K562 (cell line): ENCODE measurements at regions not wholly inside any gene's neighbourhood (a gene's known extent, or its start where the extent isn't known, plus 50 kb on each side); places are given as distances from the start of the nearest gene placed in this dataset.

Experiments used
- ATAC-seq: fragments of 200-7000 bp; cut with Tn5 transposase; 3 replicates; pipeline ENCODE4 v1.9.1; 2020; ENCODE audit warnings: moderate library complexity
- BruUV-seq: library from RNA; stranded (reverse); fragments of 400-500 nt; replicated peaks from 2 replicates; lab custom pipeline; 2021; lab: Mats Ljungman, UMichigan
- CTCF ChIA-PET: fragments of 300-600 bp; formaldehyde crosslinking; extraction: SDS; loops from one replicate; lab custom pipeline; 2021; ENCODE audit warnings: low intra/inter-chr PET ratio; lab: Yijun Ruan, JAX
- POLR2A ChIA-PET: fragments of 300-600, 350-650 bp; sonication (Branson Sonifier 250); formaldehyde crosslinking; extraction: SDS; loops from one replicate; lab custom pipeline; 2021; ENCODE audit warnings: antibody characterized with exemption, inconsistent platforms; lab: Yijun Ruan, JAX
- DNase-seq, 4 experiments: peaks; one replicate each; pipeline versions ENCODE4 v3.0.0 to v3.0.0-alpha.2; 2011 to 2018; ENCODE audit warnings: low spot score in 3 of 4, mixed read lengths in 3 of 4; ENCODE audit errors: extremely low read depth in 1 of 4
- FAIRE-seq: peaks from 2 replicates; lab custom pipeline; 2011; peaks lifted over from hg19 to GRCh38; lab: Jason Lieb, UNC
- H2AFZ ChIP-seq: 2 replicates; pipeline ENCODE4 v1.6.0; 2011; ENCODE audit warnings: low read depth, low read length, control low read depth, inconsistent platforms
- H3K27ac ChIP-seq: fragments of 200-600 bp; 3 replicates; pipeline ENCODE4 v1.8.0; 2011; ENCODE audit warnings: low read depth, mild to moderate bottlenecking, control low read depth, inconsistent platforms, low read length, moderate library complexity, mixed read lengths; ENCODE audit errors: extremely low read depth
- H3K27me3 ChIP-seq, 2 experiments: fragments of 300-600 bp in 1 of 2; 2 replicates in 1 of 2; 3 replicates in 1 of 2; pipeline versions ENCODE4 v1.6.0 to v1.8.0; 2011; ENCODE audit warnings: inconsistent platforms in 2 of 2, low read length in 2 of 2, mild to moderate bottlenecking in 1 of 2, mixed read lengths in 1 of 2, moderate library complexity in 1 of 2; ENCODE audit not compliant: control insufficient read depth in 2 of 2, insufficient read depth in 2 of 2
- H3K36me3 ChIP-seq: fragments of 300-600 bp; 3 replicates; pipeline ENCODE4 v1.8.0; 2011; ENCODE audit warnings: mild to moderate bottlenecking, low read length, inconsistent platforms; ENCODE audit not compliant: control insufficient read depth, insufficient read depth
- H3K4me1 ChIP-seq, 2 experiments: fragments of 200-600 bp in 1 of 2; replicated peaks in 1 of 2; 2 replicates in 1 of 2; 3 replicates in 1 of 2; pipeline versions ENCODE4 v1.5.1 to v1.8.0; 2011; ENCODE audit warnings: inconsistent platforms in 2 of 2, low read length in 2 of 2, mild to moderate bottlenecking in 1 of 2, mixed read lengths in 1 of 2, moderate library complexity in 1 of 2; ENCODE audit not compliant: control insufficient read depth in 2 of 2, insufficient read depth in 2 of 2
- H3K4me2 ChIP-seq: 2 replicates; pipeline ENCODE4 v1.6.1; 2011; ENCODE audit warnings: low read length, control low read depth, inconsistent platforms, mixed read lengths; ENCODE audit not compliant: insufficient read depth
- H3K4me3 ChIP-seq: fragments of 200-600 bp; sonication (generic), shearing (Covaris generic); 2 replicates; pipeline ENCODE4 v1.5.1; 2016; ENCODE audit warnings: control low read depth, inconsistent platforms
- H3K79me2 ChIP-seq: fragments of 200-600 bp; 3 replicates; pipeline ENCODE4 v1.8.0; 2011; ENCODE audit warnings: low read length, inconsistent platforms; ENCODE audit not compliant: control insufficient read depth, insufficient read depth
- H3K9ac ChIP-seq, 2 experiments: 2 replicates each; pipeline versions ENCODE4 v1.6.0 to v1.6.1; 2011; ENCODE audit warnings: low read depth in 2 of 2, low read length in 2 of 2, control low read depth in 1 of 2, inconsistent platforms in 1 of 2, mild to moderate bottlenecking in 1 of 2, mixed read lengths in 1 of 2; ENCODE audit not compliant: insufficient read depth in 1 of 2
- H3K9me1 ChIP-seq: one replicate; pipeline ENCODE4 v1.6.0; 2011; ENCODE audit warnings: inconsistent platforms, mild to moderate bottlenecking, low read length, moderate library complexity; ENCODE audit not compliant: control insufficient read depth, insufficient read depth
- H3K9me3 ChIP-seq: replicated peaks from 2 replicates; pipeline ENCODE4 v1.5.1; 2011; ENCODE audit warnings: low read depth, low read length, inconsistent platforms; ENCODE audit not compliant: control insufficient read depth, insufficient read depth
- H4K20me1 ChIP-seq: replicated peaks from 2 replicates; pipeline ENCODE4 v1.6.1; 2011; ENCODE audit warnings: low read length, inconsistent platforms, mixed read lengths; ENCODE audit not compliant: control insufficient read depth, insufficient read depth
- CCNT2 ChIP-seq: IDR thresholded peaks from 2 replicates; pipeline ENCODE4 v1.6.1; 2011; ENCODE audit warnings: borderline replicate concordance, low read depth, mild to moderate bottlenecking, moderate library complexity, mixed read lengths, low read length; ENCODE audit not compliant: insufficient read length; ENCODE audit errors: extremely low read depth
- JUN ChIP-seq, 2 experiments: sonication (generic) in 1 of 2; formaldehyde crosslinking in 1 of 2; IDR thresholded peaks; 2 replicates each; pipeline versions ENCODE4 v1.6.1 to v1.8.0; 2012 to 2022; ENCODE audit warnings: borderline replicate concordance in 2 of 2, mild to moderate bottlenecking in 2 of 2, improper control_type of control experiment in 1 of 2, low read depth in 1 of 2, low read length in 1 of 2, missing genetic modification reagents in 1 of 2
- NFIX ChIP-seq: fragments of 250-450 bp; sonication (Bioruptor Pico); IDR thresholded peaks from 2 replicates; pipeline ENCODE4 v1.4.0; 2020; ENCODE audit warnings: low read depth, mild to moderate bottlenecking, moderate library complexity
- PTTG1 ChIP-seq: fragments of 450-650 bp; IDR thresholded peaks from 2 replicates; pipeline ENCODE4 v1.6.1; 2016; ENCODE audit warnings: low read depth, mild to moderate bottlenecking, missing genetic modification characterization, missing compliant biosample characterization
- PYGO2 ChIP-seq: fragments of 450-650 bp; IDR thresholded peaks from 2 replicates; pipeline ENCODE4 v1.6.1; 2016; ENCODE audit warnings: mild to moderate bottlenecking, missing genetic modification characterization, moderate library complexity, missing compliant biosample characterization
- TCF3 ChIP-seq: sonication (generic); formaldehyde crosslinking; IDR thresholded peaks from 2 replicates; pipeline ENCODE4 v1.4.0; 2020; ENCODE audit warnings: mild to moderate bottlenecking, missing genetic modification reagents
- ZNF133 ChIP-seq: fragments of 250-450 bp; sonication (Bioruptor Pico); IDR thresholded peaks from 2 replicates; pipeline ENCODE4 v1.4.0; 2020; ENCODE audit warnings: mild to moderate bottlenecking
- ZNF146 ChIP-seq: IDR thresholded peaks from one replicate; pipeline ENCODE4 v1.6.1; 2018; ENCODE audit warnings: missing compliant biosample characterization; ENCODE audit not compliant: unreplicated experiment
- ZNF212 ChIP-seq: fragments of 450-650 bp; formaldehyde crosslinking; IDR thresholded peaks from 2 replicates; pipeline ENCODE4 v1.4.0; 2020; ENCODE audit warnings: mild to moderate bottlenecking
- ZNF586 ChIP-seq: fragments of 450-650 bp; formaldehyde crosslinking; conservative IDR thresholded peaks from 2 replicates; pipeline ENCODE4 v1.4.0; 2020; ENCODE audit warnings: mild to moderate bottlenecking, moderate library complexity
- WGBS: fragments of 100-300 bp; shearing (Covaris generic); methylation state at CpG from one replicate; pipeline ENCODE4 v1.1.6; 2016; ENCODE audit warnings: low coverage, mixed read lengths; ENCODE audit not compliant: insufficient coverage; ENCODE audit errors: missing lambda C conversion rate; 5-methylcytosine and 5-hydroxymethylcytosine counted together
- in situ Hi-C: fragments of 300-500 bp; cut with MboI; formaldehyde crosslinking; loops from 4 replicates; pipeline ENCODE4 v1.15.0; 2018; ENCODE audit warnings: inconsistent platforms, mixed read lengths
- intact Hi-C: fragments of 100-400 bp; cut with micrococcal nuclease; formaldehyde crosslinking; loops from 2 replicates; pipeline ENCODE4 v1.14.2; 2022
- TF ChIP-seq, protein P1 (sequence below), 2 experiments: IDR thresholded peaks; 2 replicates each; pipeline ENCODE4 v1.6.1; 2012; ENCODE audit warnings: improper control_type of control experiment in 2 of 2, low read depth in 2 of 2, low read length in 2 of 2, borderline replicate concordance in 1 of 2
- TF ChIP-seq, protein P2 (sequence below): fragments of 250-450 bp; sonication (Bioruptor Pico); IDR thresholded peaks from 2 replicates; pipeline ENCODE4 v1.5.0; 2021; ENCODE audit warnings: mild to moderate bottlenecking, moderate library complexity
- TF ChIP-seq, protein P3 (sequence below), 2 experiments: fragments of 450-650 bp in 1 of 2; IDR thresholded peaks; 2 replicates each; pipeline ENCODE4 v1.6.1; 2011 to 2017; ENCODE audit warnings: low read depth in 2 of 2, antibody characterized with exemption in 1 of 2, borderline replicate concordance in 1 of 2, low read length in 1 of 2, mild to moderate bottlenecking in 1 of 2, mixed read lengths in 1 of 2; ENCODE audit not compliant: control insufficient read depth in 1 of 2

DNA sequence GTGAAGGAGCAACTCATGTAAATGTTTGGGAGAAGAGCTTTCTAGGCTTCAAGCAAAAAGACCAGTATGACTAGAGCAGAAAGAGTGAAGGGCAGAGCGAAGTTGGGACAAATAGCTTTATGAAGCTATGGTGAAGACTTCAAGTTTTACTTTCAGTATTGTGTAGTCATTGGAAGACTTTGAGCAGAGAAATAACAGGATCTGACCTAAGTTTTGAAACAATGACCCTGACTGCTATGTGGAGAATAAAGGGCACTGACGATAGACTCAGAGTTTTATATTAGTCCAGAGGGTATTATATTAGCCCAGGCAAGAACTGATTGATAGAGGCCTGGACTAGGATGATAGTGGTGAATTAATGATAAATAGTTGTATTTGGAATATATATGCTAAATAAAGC, 187.3 kb downstream of the KTN1 start:
- ChIA-PET CTCF (no interaction called here), POLR2A (no interaction called here)
- no peak overlapping the region for H3K4me2 ChIP-seq
- H3K27me3 ChIP-seq = peaks cover 0 to 3% of the 10 kb centered on the region in 2 experiments; a peak in 2 of 5 replicates
- H2AFZ ChIP-seq = no peak overlapping the region
- 23% methylated on average over 2 of the region's 2 CpGs for WGBS
- H4K20me1 ChIP-seq = no peaks in the 10 kb centered on the region
- H3K27ac ChIP-seq = no peak overlapping the region
- DNase-seq (no peak), FAIRE-seq (no peak), ATAC-seq (no peak)
- no peaks in the 10 kb centered on the region for H3K9me3 ChIP-seq
- no peaks in the 10 kb centered on the region for H3K79me2 ChIP-seq
- H3K4me1 ChIP-seq = no peaks in the 10 kb centered on the region
- BruUV-seq = no TSS peak
- H3K4me3 ChIP-seq = no peak overlapping the region
- no peaks in the 10 kb centered on the region for H3K36me3 ChIP-seq
- in situ Hi-C loops (no loop called here), intact Hi-C loops (no loop called here)
- no peaks in the 10 kb centered on the region for H3K9me1 ChIP-seq
- no peak overlapping the region for H3K9ac ChIP-seq
- TF ChIP-seq, protein P1, sequence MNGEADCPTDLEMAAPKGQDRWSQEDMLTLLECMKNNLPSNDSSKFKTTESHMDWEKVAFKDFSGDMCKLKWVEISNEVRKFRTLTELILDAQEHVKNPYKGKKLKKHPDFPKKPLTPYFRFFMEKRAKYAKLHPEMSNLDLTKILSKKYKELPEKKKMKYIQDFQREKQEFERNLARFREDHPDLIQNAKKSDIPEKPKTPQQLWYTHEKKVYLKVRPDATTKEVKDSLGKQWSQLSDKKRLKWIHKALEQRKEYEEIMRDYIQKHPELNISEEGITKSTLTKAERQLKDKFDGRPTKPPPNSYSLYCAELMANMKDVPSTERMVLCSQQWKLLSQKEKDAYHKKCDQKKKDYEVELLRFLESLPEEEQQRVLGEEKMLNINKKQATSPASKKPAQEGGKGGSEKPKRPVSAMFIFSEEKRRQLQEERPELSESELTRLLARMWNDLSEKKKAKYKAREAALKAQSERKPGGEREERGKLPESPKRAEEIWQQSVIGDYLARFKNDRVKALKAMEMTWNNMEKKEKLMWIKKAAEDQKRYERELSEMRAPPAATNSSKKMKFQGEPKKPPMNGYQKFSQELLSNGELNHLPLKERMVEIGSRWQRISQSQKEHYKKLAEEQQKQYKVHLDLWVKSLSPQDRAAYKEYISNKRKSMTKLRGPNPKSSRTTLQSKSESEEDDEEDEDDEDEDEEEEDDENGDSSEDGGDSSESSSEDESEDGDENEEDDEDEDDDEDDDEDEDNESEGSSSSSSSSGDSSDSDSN (IDR thresholded peaks at IDR 0.05; ENCODE audit: borderline replicate concordance in 1 of 2, low read depth in 2 of 2, low read length in 2 of 2) = no peak
- TF ChIP-seq, protein P2, sequence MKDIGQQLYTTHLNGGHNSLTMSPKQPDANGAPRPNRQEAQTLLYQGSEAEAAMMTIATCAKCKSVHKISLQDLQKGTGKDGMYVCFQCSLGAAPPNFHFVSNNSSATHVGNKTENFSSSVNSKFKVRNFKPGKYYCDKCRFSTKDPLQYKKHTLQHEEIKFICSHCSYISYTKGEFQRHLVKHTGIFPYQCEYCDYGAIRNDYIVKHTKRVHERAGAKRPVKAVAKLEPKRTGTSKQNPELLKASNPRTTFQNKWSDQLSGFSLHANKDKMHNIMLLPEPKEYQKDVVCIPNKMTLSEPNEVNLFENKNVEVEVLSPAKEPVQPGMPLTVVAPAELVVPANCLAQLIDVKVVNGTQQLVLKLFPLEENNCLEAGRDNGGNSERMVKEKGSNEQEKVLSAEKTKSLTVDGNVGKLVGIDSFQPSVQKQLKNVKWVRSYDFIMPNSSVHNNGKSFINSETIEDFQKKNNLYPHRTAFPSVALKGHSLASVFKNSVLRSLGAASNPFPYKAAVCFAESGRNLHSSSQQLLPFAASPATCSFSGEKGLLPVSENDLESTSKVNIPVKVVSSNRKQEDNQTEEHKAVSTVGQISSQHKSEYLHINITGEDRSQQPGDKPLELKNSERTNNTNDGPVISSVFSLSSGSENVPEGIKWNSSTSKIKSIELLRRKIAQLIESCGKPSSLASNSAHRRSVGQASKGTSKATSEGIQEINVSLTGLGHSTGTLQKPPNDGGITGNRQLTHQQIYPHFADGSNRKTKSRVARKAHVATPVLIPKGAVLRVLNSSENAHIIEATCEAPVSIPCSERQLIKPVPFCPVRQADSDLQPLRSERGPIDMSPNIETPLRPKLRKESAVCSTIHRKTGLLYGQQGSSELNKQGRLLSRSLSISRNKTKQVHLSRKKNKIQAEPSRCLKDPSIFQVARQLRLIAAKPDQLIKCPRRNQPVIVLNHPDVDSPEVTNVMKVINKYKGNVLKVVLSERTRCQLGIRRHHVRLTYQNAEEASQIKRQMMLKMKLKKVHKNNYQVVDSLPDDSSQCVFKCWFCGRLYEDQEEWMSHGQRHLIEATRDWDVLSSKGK = no peak
- no peak for TF ChIP-seq NFIX (CRISPR knock-in tag)
- no peak for TF ChIP-seq PTTG1 (tag)
- TF ChIP-seq ZNF133 (CRISPR knock-in tag) = no peak
- TF ChIP-seq, protein P3, sequence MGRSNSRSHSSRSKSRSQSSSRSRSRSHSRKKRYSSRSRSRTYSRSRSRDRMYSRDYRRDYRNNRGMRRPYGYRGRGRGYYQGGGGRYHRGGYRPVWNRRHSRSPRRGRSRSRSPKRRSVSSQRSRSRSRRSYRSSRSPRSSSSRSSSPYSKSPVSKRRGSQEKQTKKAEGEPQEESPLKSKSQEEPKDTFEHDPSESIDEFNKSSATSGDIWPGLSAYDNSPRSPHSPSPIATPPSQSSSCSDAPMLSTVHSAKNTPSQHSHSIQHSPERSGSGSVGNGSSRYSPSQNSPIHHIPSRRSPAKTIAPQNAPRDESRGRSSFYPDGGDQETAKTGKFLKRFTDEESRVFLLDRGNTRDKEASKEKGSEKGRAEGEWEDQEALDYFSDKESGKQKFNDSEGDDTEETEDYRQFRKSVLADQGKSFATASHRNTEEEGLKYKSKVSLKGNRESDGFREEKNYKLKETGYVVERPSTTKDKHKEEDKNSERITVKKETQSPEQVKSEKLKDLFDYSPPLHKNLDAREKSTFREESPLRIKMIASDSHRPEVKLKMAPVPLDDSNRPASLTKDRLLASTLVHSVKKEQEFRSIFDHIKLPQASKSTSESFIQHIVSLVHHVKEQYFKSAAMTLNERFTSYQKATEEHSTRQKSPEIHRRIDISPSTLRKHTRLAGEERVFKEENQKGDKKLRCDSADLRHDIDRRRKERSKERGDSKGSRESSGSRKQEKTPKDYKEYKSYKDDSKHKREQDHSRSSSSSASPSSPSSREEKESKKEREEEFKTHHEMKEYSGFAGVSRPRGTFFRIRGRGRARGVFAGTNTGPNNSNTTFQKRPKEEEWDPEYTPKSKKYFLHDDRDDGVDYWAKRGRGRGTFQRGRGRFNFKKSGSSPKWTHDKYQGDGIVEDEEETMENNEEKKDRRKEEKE (IDR thresholded peaks at IDR 0.05; ENCODE audit: borderline replicate concordance in 1 of 2, control insufficient read depth in 1 of 2, low read depth in 2 of 2, low read length in 1 of 2) = no peak
- no peak for TF ChIP-seq CCNT2
- TF ChIP-seq ZNF146 (CRISPR knock-in tag) = no peak
- TF ChIP-seq JUN (IDR thresholded peaks at IDR 0.05; ENCODE audit: borderline replicate concordance, low read depth, low read length) = no peak
- TF ChIP-seq JUN (CRISPR knock-in tag; IDR thresholded peaks at IDR 0.05; ENCODE audit: borderline replicate concordance) = no peak
- TF ChIP-seq TCF3 (CRISPR knock-in tag) = no peak
- TF ChIP-seq PYGO2 (tag) = no peak
- no peak for TF ChIP-seq ZNF586 (CRISPR knock-in tag)
- TF ChIP-seq ZNF212 (CRISPR knock-in tag) = no peak
